ENCODE measurements at regions not wholly inside any gene's neighbourhood (a gene's known extent, or its start where the extent isn't known, plus 50 kb on each side); places are given as distances from the start of the nearest gene placed in this dataset.

- H3K9me3 ChIP-seq (ENCODE audit: insufficient read depth, low read depth, low read length) = no peaks in the 10 kb centered on the region
- H3K36me3 ChIP-seq (ENCODE audit: insufficient read depth, low read length) = no peaks in the 10 kb centered on the region
- H3K9ac ChIP-seq (ENCODE audit: low read depth, low read length) = no peak overlapping the region
- no peaks in the 10 kb centered on the region for H3K27me3 ChIP-seq (ENCODE audit: insufficient read depth, low read length)
- H3K4me1 ChIP-seq (ENCODE audit: insufficient read depth, low read length) = no peaks in the 10 kb centered on the region
- H3K27ac ChIP-seq (ENCODE audit: low read depth, low read length) = no peak overlapping the region
- 87% methylated on average over 11 of the region's 11 CpGs for WGBS
- H3K4me3 ChIP-seq (ENCODE audit: low read length) = no peak overlapping the region
Observed at GRCh38 chr2:239666855-239667376, 266.1 kb upstream of the HDAC4 start.

GRCh38 chr2:239666053-239666854 is 265.4 kb upstream of the HDAC4 start:
- H3K9me3 ChIP-seq (ENCODE audit: insufficient read depth, low read depth, low read length) = no peaks in the 10 kb centered on the region
- H3K4me3 ChIP-seq (ENCODE audit: low read length) = no peak overlapping the region
- WGBS = 93% methylated on average over 18 of the region's 18 CpGs
- H3K9ac ChIP-seq (ENCODE audit: low read depth, low read length) = no peak overlapping the region
- H3K27me3 ChIP-seq (ENCODE audit: insufficient read depth, low read length) = no peaks in the 10 kb centered on the region
- H3K4me1 ChIP-seq (ENCODE audit: insufficient read depth, low read length) = no peaks in the 10 kb centered on the region
- H3K27ac ChIP-seq (ENCODE audit: low read depth, low read length) = no peak overlapping the region
- no peaks in the 10 kb centered on the region for H3K36me3 ChIP-seq (ENCODE audit: insufficient read depth, low read length)

GRCh38 chr2:239664216-239664810 is 263.5 kb upstream of the HDAC4 start:
- no peaks in the 10 kb centered on the region for H3K4me1 ChIP-seq (ENCODE audit: insufficient read depth, low read length)
- no peak overlapping the region for H3K9ac ChIP-seq (ENCODE audit: low read depth, low read length)
- H3K27me3 ChIP-seq (ENCODE audit: insufficient read depth, low read length) = no peaks in the 10 kb centered on the region
- H3K9me3 ChIP-seq (ENCODE audit: insufficient read depth, low read depth, low read length) = no peaks in the 10 kb centered on the region
- H3K36me3 ChIP-seq (ENCODE audit: insufficient read depth, low read length) = no peaks in the 10 kb centered on the region
- no peak overlapping the region for H3K27ac ChIP-seq (ENCODE audit: low read depth, low read length)
- H3K4me3 ChIP-seq (ENCODE audit: low read length) = no peak overlapping the region
- WGBS = 87% methylated on average over 5 of the region's 5 CpGs

- 90% methylated on average over 9 of the region's 9 CpGs for WGBS
- H3K27me3 ChIP-seq (ENCODE audit: insufficient read depth, low read length) = no peaks in the 10 kb centered on the region
- H3K4me3 ChIP-seq (ENCODE audit: low read length) = no peak overlapping the region
- H3K36me3 ChIP-seq (ENCODE audit: insufficient read depth, low read length) = no peaks in the 10 kb centered on the region
- no peaks in the 10 kb centered on the region for H3K4me1 ChIP-seq (ENCODE audit: insufficient read depth, low read length)
- no peaks in the 10 kb centered on the region for H3K9me3 ChIP-seq (ENCODE audit: insufficient read depth, low read depth, low read length)
- H3K27ac ChIP-seq (ENCODE audit: low read depth, low read length) = no peak overlapping the region
- no peak overlapping the region for H3K9ac ChIP-seq (ENCODE audit: low read depth, low read length)
Observed at GRCh38 chr2:239663364-239663924, 262.6 kb upstream of the HDAC4 start.

- Histone ChIP-seq H3K27ac (ENCODE audit: low read depth, low read length) (no peak overlapping the region), H3K36me3 (ENCODE audit: insufficient read depth, low read length) (no peaks in the 10 kb centered on the region), H3K4me3 (ENCODE audit: low read length) (no peak overlapping the region), H3K9ac (ENCODE audit: low read depth, low read length) (no peak overlapping the region), H3K4me1 (ENCODE audit: insufficient read depth, low read length) (no peaks in the 10 kb centered on the region), H3K27me3 (ENCODE audit: insufficient read depth, low read length) (no peaks in the 10 kb centered on the region), H3K9me3 (ENCODE audit: insufficient read depth, low read depth, low read length) (no peaks in the 10 kb centered on the region)
- WGBS = 84% methylated on average over 16 of the region's 16 CpGs
Observed at GRCh38 chr2:239662413-239663120, 261.7 kb upstream of the HDAC4 start.

- no peak overlapping the region for H3K27ac ChIP-seq (ENCODE audit: low read depth, low read length)
- H3K9me3 ChIP-seq (ENCODE audit: insufficient read depth, low read depth, low read length) = no peaks in the 10 kb centered on the region
- WGBS = 93% methylated on average over 15 of the region's 15 CpGs
- H3K27me3 ChIP-seq (ENCODE audit: insufficient read depth, low read length) = no peaks in the 10 kb centered on the region
- no peak overlapping the region for H3K9ac ChIP-seq (ENCODE audit: low read depth, low read length)
- H3K4me3 ChIP-seq (ENCODE audit: low read length) = no peak overlapping the region
- no peaks in the 10 kb centered on the region for H3K4me1 ChIP-seq (ENCODE audit: insufficient read depth, low read length)
- H3K36me3 ChIP-seq (ENCODE audit: insufficient read depth, low read length) = no peaks in the 10 kb centered on the region
Observed at GRCh38 chr2:239661334-239662312, 260.8 kb upstream of the HDAC4 start.

- no peak overlapping the region for H3K4me3 ChIP-seq (ENCODE audit: low read length)
- no peaks in the 10 kb centered on the region for H3K27me3 ChIP-seq (ENCODE audit: insufficient read depth, low read length)
- H3K9ac ChIP-seq (ENCODE audit: low read depth, low read length) = no peak overlapping the region
- H3K9me3 ChIP-seq (ENCODE audit: insufficient read depth, low read depth, low read length) = no peaks in the 10 kb centered on the region
- no peaks in the 10 kb centered on the region for H3K4me1 ChIP-seq (ENCODE audit: insufficient read depth, low read length)
- H3K36me3 ChIP-seq (ENCODE audit: insufficient read depth, low read length) = no peaks in the 10 kb centered on the region
- H3K27ac ChIP-seq (ENCODE audit: low read depth, low read length) = no peak overlapping the region
- WGBS = 93% methylated on average over 24 of the region's 24 CpGs
Observed at GRCh38 chr2:239660390-239661230, 259.8 kb upstream of the HDAC4 start.

- Histone ChIP-seq H3K9me3 (ENCODE audit: insufficient read depth, low read depth, low read length) (no peaks in the 10 kb centered on the region), H3K36me3 (ENCODE audit: insufficient read depth, low read length) (no peaks in the 10 kb centered on the region), H3K9ac (ENCODE audit: low read depth, low read length) (no peak overlapping the region), H3K4me3 (ENCODE audit: low read length) (no peak overlapping the region), H3K4me1 (ENCODE audit: insufficient read depth, low read length) (no peaks in the 10 kb centered on the region), H3K27ac (ENCODE audit: low read depth, low read length) (no peak overlapping the region), H3K27me3 (ENCODE audit: insufficient read depth, low read length) (no peaks in the 10 kb centered on the region)
- WGBS = 94% methylated on average over 6 of the region's 6 CpGs
Observed at GRCh38 chr2:239657992-239658391, 257.2 kb upstream of the HDAC4 start.

- no peaks in the 10 kb centered on the region for H3K4me1 ChIP-seq (ENCODE audit: insufficient read depth, low read length)
- no peaks in the 10 kb centered on the region for H3K27me3 ChIP-seq (ENCODE audit: insufficient read depth, low read length)
- H3K36me3 ChIP-seq (ENCODE audit: insufficient read depth, low read length) = no peaks in the 10 kb centered on the region
- H3K9me3 ChIP-seq (ENCODE audit: insufficient read depth, low read depth, low read length) = no peaks in the 10 kb centered on the region
- no peak overlapping the region for H3K4me3 ChIP-seq (ENCODE audit: low read length)
- no CpG with 5 or more reads among the region's 2 CpGs for WGBS
- no peak overlapping the region for H3K9ac ChIP-seq (ENCODE audit: low read depth, low read length)
- no peak overlapping the region for H3K27ac ChIP-seq (ENCODE audit: low read depth, low read length)
Observed at GRCh38 chr2:239657236-239657635, 256.4 kb upstream of the HDAC4 start.

- Histone ChIP-seq H3K9me3 (ENCODE audit: insufficient read depth, low read depth, low read length) (peaks cover 3% of the 10 kb centered on the region; the same call in 1 of the 2 replicates), H3K27ac (ENCODE audit: low read depth, low read length) (no peak overlapping the region), H3K27me3 (ENCODE audit: insufficient read depth, low read length) (no peaks in the 10 kb centered on the region), H3K4me1 (ENCODE audit: insufficient read depth, low read length) (no peaks in the 10 kb centered on the region), H3K36me3 (ENCODE audit: insufficient read depth, low read length) (no peaks in the 10 kb centered on the region), H3K9ac (ENCODE audit: low read depth, low read length) (no peak overlapping the region), H3K4me3 (ENCODE audit: low read length) (no peak overlapping the region)
- 95% methylated on average over 4 of the region's 4 CpGs for WGBS
Observed at GRCh38 chr2:239654266-239654665, 253.4 kb upstream of the HDAC4 start.

Data from HUES64 (cell line).